Kidney (tissue), 13 donors: ENCODE measurements at regions not wholly inside any gene's neighbourhood (a gene's known extent, or its start where the extent isn't known, plus 50 kb on each side); places are given as distances from the start of the nearest gene placed in this dataset.

Source experiments
- DNase-seq, 5 donors: peaks; one replicate each; pipeline ENCODE4 v3.0.0-alpha.2; 2013 to 2020
- FAIRE-seq: peaks from 2 replicates; lab custom pipeline; 2012; peaks lifted over from hg19 to GRCh38; lab: Jason Lieb, UNC
- H3K27ac ChIP-seq, 2 donors: one replicate each; pipeline ENCODE4 v1.7.0; 2013; ENCODE audit warnings: low read depth in 2 of 2, low read length in 2 of 2, inconsistent platforms in 1 of 2
- H3K27me3 ChIP-seq: one replicate; pipeline ENCODE4 v1.7.1; 2013; ENCODE audit warnings: low read length, inconsistent platforms; ENCODE audit not compliant: control insufficient read depth, insufficient read depth
- H3K36me3 ChIP-seq, 3 donors: one replicate each; pipeline versions ENCODE4 v1.7.0 to v1.7.1; 2013; ENCODE audit warnings: low read length in 3 of 3, control low read depth in 1 of 3, inconsistent platforms in 1 of 3; ENCODE audit not compliant: insufficient read depth in 3 of 3, control insufficient read depth in 2 of 3
- H3K4me1 ChIP-seq, 3 donors: one replicate each; pipeline versions ENCODE4 v1.7.0 to v1.7.1; 2013; ENCODE audit warnings: low read length in 3 of 3, inconsistent platforms in 1 of 3, low read depth in 1 of 3; ENCODE audit not compliant: control insufficient read depth in 2 of 3, insufficient read depth in 2 of 3
- H3K4me3 ChIP-seq, 3 donors: one replicate each; pipeline versions ENCODE4 v1.7.0 to v1.8.1; 2013; ENCODE audit warnings: low read length in 3 of 3, control low read depth in 1 of 3, inconsistent platforms in 1 of 3
- H3K9ac ChIP-seq, 3 donors: one replicate each; pipeline versions ENCODE4 v1.7.0 to v1.7.1; 2013; ENCODE audit warnings: low read length in 3 of 3, control low read depth in 1 of 3, inconsistent platforms in 1 of 3
- H3K9me3 ChIP-seq, 3 donors: one replicate each; pipeline versions ENCODE4 v1.7.0 to v1.7.1; 2013; ENCODE audit warnings: low read length in 3 of 3, control low read depth in 1 of 3, inconsistent platforms in 1 of 3; ENCODE audit not compliant: control insufficient read depth in 2 of 3, insufficient read depth in 1 of 3
- intact Hi-C: fragments of 100-400 bp; cut with DNase I; formaldehyde crosslinking; loops from one replicate; pipeline ENCODE4 v1.11.1; 2022
- TF ChIP-seq, protein P1 (sequence below): IDR thresholded peaks from 3 replicates; pipeline ENCODE4 v1.5.1; 2012; ENCODE audit warnings: mild to moderate bottlenecking, moderate library complexity, borderline replicate concordance; ENCODE audit not compliant: insufficient read depth; ENCODE audit errors: extremely low read depth
- donor health status: control.
- donor health status: control.
- donor health status: control.
- donor health status: control.
- donor health status: control.
- donor health status: DM: yes; HTN: yes; CAD: no.
- donor health status: Normal renal cell carcinoma (clear cell type).

DNA sequence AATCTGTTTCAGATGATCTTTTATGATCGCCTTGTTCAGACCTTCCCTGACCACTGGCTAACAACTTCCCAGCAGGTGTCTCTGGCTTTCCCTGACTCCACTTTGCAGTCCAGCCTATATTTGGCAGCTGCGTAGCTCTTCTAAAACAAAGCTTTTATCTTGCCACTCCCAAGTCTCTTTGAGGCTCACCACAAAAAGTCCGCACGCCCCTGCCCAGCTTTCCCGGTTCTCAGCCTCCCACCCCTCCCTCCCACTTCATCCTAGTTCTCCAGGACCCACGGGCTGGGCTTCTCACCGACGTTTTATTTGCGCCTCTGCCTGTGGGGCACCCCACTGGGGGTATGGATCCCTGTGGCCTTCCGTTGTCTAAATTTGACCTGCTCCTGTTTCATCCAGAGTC, 58.9 kb upstream of the USP6NL start:
- no peak overlapping the region for H3K9ac ChIP-seq
- DNase-seq (peak in 1 of 5 donors; percentile 28), FAIRE-seq (no peak)
- TF ChIP-seq, protein P1, sequence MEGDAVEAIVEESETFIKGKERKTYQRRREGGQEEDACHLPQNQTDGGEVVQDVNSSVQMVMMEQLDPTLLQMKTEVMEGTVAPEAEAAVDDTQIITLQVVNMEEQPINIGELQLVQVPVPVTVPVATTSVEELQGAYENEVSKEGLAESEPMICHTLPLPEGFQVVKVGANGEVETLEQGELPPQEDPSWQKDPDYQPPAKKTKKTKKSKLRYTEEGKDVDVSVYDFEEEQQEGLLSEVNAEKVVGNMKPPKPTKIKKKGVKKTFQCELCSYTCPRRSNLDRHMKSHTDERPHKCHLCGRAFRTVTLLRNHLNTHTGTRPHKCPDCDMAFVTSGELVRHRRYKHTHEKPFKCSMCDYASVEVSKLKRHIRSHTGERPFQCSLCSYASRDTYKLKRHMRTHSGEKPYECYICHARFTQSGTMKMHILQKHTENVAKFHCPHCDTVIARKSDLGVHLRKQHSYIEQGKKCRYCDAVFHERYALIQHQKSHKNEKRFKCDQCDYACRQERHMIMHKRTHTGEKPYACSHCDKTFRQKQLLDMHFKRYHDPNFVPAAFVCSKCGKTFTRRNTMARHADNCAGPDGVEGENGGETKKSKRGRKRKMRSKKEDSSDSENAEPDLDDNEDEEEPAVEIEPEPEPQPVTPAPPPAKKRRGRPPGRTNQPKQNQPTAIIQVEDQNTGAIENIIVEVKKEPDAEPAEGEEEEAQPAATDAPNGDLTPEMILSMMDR, result no peak
- H3K36me3 ChIP-seq, result no peaks in the 10 kb centered on the region
- no peak overlapping the region for H3K4me3 ChIP-seq
- no peaks in the 10 kb centered on the region for H3K9me3 ChIP-seq
- peaks cover 0 to 10% (median 9%) of the 10 kb centered on the region in 3 donors for H3K4me1 ChIP-seq
- no peak overlapping the region for H3K27ac ChIP-seq
- intact Hi-C loops, result no loop called here
- H3K27me3 ChIP-seq, result no peaks in the 10 kb centered on the region

DNA sequence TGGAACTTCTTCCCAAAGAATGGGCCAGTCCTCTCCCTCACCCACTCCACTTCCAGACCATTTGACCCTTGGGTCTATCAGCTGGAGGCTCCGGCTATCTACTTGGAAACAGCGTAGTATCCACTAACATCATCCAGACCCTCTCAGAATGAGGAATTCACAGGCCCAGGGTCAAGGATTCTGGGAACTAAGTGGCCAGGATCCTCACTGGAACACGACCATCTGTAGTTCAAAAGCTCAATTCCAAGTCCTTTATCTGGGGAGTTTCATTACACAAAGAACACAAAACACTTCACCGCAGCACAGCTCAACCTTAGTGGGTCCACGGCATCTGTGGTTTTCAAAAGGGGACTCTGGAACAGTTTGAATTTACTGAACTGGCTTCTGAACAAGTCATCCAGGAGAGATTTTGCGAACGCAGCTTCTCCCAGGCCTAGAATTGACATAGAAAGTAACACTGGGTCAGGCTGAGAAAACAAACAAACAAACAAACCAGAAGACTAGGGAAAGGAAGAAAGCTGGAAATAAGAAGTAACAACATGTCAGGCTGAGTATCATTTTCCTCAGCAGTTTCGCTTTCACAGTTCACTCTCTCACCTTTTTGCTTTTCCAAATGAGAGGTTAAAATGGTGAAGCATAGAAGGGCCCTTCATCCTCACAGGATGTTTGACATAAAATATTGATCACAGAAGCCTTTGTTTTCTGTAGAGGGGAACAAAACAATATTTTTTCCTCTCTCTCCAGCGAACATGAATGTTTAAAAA, 57.6 kb upstream of the USP6NL start:
- no peaks in the 10 kb centered on the region for H3K27me3 ChIP-seq
- TF ChIP-seq, protein P1, result no peak
- H3K27ac ChIP-seq, result no peak overlapping the region
- H3K36me3 ChIP-seq, result no peaks in the 10 kb centered on the region
- FAIRE-seq, result no peak
- peaks cover 0 to 10% (median 8%) of the 10 kb centered on the region in 3 donors for H3K4me1 ChIP-seq
- H3K4me3 ChIP-seq, result no peak overlapping the region
- H3K9me3 ChIP-seq, result no peaks in the 10 kb centered on the region
- peak in 1 of 5 donors; percentile 32 for DNase-seq
- intact Hi-C loops, result no loop called here
- no peak overlapping the region for H3K9ac ChIP-seq

DNA sequence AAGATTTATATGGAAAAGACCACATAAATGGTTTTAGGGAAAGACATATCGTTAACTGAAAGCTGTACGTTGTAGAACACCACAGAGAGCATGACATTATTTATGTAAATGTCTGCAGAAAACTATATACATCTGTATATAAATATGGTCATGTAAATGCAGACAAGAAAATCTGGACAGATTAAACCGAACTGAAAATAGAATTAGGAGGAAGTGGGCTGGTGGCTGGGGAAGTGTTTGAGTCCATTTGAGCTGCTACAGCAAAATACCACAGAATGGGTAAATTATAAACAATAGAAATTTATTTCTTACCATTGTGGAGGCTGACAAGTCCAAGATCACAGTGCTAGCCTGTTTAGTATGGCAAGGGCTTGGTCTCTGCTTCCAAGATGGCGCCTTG, 56.3 kb upstream of the USP6NL start:
- H3K27me3 ChIP-seq, result no peaks in the 10 kb centered on the region
- peaks cover 0 to 2% (median 0%) of the 10 kb centered on the region in 3 donors for H3K4me1 ChIP-seq
- no peak overlapping the region for H3K4me3 ChIP-seq
- no peak overlapping the region for H3K27ac ChIP-seq
- intact Hi-C loops, result no loop called here
- H3K9ac ChIP-seq, result no peak overlapping the region
- no peaks in the 10 kb centered on the region for H3K9me3 ChIP-seq
- TF ChIP-seq, protein P1, result no peak
- FAIRE-seq (no peak), DNase-seq (no peak)
- no peaks in the 10 kb centered on the region for H3K36me3 ChIP-seq
